ENCODE measurements at regions not wholly inside any gene's neighbourhood (a gene's known extent, or its start where the extent isn't known, plus 50 kb on each side); places are given as distances from the start of the nearest gene placed in this dataset.
"Not testable (repeated sequence)": the region's sequence is repeated elsewhere in the genome, so short reads cannot be mapped to it uniquely, and the experiment has no call there.

DNA sequence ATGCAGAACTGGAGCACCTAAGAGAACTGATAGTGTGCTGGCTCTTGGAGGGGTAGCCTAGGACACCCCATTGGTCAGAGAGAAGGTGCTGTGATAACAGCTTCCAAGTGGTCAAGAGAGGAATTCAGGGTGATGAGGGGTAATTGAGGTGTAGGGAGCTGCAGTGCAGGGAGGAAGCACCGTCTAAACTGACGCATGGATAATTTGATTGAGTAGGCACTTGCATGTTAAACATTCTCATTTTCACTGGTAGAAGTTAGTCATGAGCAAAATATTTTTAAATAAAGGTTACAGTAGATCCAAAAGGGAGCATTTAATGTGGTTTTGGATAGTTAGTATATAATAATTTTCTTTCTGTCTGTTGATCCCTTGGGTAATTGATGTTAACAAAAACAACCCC lies 155.1 kb upstream of the TCF4 start:
- no peak for DNase-seq

DNA sequence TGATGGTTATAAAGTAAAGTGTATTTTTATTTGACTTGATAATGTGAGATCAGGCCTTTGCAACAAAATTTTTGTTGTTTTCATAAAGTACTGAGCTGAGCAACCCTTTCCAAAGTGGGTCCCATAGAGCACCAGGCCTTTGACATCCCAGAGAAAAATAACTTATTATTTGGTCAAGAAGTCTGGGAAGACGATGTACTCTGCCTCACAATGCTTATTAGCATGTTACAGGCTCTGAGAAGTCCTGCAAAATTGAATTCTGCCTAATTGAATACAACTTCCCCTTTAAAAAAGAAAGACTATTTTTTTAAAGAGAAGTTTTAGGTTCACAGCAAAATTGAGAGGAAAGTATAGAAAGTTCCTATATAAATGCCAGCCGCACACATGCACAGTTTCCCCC lies 151.5 kb upstream of the TCF4 start:
- no peak for DNase-seq

DNA sequence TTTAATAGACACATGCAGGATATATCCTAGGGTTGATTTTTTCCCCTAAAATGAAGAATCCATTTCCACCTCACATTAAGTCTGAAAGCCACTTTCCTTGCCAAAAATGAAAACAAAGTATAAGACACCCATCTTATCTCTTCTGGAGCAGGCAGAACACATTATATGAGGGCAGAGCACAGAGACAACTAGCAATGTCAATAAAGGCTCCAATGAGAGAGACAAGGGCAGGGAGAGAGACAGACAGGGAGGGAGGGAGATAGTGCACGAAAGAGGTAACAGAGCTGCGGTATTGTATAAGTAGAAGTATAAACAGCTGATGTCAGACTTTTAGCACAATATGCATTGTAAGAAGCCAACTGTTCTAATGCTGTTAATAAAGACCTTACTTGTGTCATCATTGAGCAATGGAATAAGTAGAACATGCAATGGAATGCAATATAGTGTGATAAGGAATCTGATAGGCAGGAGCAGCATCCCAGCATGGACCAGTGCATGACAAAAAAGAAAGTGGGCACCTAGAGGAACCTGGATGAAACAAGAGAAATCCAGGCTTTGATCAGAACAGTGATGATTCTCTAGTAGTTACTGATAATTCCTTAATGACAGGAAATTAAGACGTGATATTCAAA lies 150.6 kb upstream of the TCF4 start:
- no peak for DNase-seq

DNA sequence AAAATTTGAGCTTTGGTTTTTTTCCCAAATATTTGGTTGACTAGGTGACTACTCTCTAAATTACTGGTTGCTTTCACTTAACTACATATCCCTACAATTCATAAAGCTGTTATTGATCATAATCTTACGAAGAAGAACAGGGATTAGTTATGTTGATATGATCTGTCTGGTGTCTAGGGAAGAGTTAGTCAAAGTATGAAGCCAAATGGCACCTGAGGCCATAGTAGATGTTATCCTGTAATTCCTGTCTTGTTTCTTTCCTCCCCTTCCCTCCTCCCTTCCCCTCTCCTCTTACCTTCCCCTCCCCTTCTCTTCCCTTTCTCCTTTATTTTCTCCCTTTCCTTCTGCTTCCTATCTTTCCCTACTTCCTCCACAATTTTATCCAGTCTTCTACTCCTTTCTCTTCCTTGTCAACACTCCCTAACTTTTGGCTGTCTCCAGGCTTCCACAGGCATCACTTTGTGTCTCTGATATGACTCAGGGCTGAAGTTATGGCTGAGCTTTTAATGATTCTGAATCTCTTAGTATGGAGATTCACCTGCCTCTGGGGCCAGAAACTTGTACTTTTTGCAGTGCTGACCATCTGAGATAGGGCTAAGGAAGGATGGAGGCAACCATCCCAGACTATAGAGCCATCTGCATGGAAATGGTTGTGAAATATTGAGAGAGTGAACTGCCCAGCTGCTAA lies 149.9 kb upstream of the TCF4 start:
- DNase-seq: no peak

DNA sequence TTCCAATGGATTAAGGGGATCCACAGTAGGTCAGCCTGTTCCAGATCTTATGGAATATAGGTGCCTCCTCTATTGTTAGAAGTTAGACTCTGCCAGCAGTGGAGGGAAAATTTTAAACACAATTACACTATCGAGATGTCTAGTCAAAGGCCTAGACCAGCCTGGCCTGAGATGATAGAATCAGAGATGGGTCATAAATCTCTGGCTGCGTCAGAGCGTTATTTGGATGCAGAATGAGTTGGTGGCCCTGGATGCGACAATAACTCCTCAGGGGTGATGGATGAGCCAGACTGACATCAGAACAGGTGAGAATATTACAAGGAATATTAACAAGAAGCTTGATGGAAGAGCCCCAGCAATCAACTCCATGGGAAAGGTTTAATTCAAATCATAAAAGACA lies 149.3 kb upstream of the TCF4 start:
- DNase-seq: no peak

DNA sequence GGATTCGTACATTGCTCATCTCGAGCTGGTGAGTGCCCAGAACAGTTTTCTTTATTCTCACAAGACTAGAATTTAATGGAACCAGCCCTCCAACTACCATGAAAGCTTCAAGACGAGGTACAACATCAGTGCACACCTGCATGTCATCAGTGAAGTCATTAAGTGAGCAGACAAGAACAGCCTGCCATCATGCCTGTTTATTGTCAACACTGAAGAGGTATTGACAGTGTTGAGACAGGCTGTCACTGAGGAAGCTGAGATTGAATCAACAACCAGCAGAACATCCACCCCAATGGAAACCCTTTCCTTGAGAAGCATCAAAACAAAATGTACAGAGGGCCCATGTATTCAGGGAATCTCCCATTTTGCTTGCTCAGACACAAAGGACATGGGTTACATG lies 148.0 kb upstream of the TCF4 start:
- no peak for DNase-seq

DNA sequence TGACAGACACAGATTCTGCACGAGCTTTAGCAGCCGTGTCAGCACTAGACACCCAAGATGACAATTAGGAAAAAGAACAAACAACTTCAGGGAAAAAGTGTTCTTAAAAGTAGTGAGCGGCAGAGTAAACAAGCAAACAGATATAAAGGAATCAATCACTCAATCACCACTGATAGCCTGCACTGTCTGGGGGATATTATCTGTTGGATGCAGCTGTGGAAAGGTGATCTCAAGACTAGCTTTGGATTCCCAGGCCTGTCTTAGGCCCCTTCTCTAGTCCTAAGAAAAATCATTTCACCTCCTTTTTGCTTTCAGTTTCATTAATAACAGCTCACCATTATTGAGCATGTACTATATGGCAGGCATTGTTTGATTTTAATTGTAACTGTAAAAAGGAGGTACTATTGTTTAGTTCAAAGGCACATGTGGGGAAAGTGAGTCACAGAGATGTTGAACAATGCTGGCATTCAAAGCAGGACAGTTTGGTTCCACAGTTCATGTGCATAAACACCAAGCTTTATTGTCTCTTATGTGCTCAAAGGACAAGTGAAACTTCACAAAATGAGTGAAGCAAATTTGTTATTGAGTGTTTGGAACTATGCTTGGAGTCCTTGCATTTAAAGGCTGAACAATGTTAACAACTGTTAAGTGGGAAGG lies 147.3 kb upstream of the TCF4 start:
- DNase-seq: peak in 2 of 56 donors; percentile 1 to 6

DNA sequence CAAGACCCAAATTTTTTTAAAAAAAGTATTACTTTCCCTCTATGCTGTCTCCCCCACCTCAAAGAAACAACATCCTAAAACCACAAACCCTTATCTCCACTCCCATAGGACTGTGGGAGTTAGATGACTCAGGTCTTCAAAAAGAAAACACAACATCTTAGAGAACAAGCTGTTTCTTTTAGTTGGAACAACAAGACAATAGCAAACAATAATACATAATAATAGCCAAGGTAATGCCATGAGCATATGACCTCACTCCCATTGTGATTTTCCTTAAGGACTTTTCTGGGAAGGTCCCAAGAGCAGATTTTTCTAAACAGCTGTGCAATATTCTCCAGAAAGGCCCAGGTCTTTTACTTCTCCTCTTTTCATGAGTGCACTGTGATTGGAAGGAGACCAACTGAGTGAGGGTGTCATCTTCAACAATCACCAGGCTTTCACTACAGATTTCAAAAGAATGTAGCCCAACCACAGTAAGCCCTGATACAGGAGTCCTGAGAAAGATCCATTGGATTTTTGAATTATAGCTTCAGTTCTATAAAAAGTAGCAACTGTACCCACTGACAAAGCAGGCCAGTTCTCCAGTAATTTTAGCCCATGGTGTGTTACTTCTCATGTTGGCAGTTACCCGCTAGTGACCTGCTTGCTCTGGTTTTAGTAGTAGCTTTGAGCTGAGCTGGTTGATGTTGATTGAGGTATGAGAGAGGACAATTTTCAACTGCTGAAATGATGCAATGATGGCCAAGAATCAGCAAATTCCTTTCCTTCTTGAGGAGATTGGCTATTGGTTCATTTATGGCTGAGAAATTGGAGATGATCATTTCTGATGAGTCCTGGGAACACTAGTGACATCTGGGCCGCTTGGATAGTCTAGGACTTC lies 144.5 kb upstream of the TCF4 start:
- DNase-seq: no peak

DNA sequence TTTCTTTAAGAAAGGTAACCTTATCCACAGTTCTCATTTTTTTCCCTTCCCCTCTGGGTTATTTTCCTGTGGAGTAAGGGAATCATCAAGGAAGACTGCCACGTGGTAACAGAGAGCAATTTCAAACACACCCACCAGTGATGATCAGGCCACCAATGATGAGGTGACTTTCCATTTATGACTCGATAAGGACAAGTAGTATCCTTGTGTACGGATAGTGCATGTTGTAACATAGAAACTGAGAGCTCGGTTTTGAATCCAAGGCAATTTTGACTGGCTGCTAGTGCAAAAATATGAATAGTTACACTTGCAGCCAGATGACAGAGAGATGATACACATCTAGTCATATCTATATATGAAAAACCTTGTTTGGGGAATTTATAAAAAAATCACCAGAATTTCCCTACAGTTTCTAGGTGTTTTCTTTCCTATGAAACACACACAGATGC lies 143.6 kb upstream of the TCF4 start:
- no peak for DNase-seq

DNA sequence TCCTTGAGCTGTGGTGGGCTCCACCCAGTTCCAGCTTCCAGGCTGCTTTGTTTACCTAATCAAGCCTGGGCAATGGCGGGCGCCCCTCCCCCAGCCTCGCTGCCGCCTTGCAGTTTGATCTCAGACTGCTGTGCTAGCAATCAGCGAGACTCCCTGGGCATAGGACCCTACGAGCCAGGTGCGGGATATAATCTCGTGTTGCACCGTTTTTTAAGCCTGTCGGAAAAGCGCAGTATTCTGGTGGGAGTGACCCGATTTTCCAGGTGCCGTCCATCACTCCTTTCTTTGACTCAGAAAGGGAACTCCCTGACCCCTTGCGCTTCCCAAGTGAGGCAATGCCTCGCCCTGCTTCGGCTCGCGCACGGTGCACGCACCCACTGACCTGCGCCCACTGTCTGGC lies 133.0 kb upstream of the TCF4 start:
- not testable (repeated sequence) for DNase-seq

DNA sequence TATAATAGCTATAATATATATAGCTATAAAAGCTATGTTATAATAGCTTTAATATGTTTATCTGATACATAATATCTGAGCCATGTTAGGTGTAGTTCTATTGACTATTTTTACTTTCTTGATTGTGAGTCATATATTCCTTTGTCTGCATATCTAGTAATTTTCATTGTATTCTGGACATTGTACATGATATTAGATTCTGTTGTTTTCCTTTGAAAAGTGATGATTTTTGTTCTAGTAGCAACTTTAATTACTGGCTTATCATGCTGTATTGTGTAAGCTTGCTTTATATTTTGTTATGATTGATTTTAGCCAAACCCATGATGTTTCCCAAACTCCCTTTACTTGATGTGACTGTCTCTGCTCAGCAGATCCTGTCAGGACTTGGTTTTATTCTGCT lies 125.7 kb upstream of the TCF4 start:
- DNase-seq: no peak

DNA sequence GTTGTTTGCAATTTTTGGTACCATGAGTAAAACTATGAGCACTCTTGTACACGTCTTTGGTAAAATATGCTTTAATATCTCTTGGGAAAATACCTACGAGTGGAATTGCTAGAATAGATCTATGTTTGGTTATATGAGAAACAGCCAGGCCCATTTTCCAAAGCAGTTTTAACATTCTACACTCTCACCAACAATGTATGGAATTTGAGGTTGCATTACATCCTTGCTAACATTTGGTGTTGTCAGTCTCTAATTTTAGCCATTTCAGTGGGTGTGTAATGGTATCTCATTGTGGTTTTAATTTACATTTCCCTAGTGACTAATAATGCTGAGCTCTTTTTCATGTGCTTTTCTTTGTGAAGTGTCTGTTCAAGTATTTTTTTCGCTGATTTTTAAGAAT lies 118.9 kb upstream of the TCF4 start:
- no peak for DNase-seq

DNA sequence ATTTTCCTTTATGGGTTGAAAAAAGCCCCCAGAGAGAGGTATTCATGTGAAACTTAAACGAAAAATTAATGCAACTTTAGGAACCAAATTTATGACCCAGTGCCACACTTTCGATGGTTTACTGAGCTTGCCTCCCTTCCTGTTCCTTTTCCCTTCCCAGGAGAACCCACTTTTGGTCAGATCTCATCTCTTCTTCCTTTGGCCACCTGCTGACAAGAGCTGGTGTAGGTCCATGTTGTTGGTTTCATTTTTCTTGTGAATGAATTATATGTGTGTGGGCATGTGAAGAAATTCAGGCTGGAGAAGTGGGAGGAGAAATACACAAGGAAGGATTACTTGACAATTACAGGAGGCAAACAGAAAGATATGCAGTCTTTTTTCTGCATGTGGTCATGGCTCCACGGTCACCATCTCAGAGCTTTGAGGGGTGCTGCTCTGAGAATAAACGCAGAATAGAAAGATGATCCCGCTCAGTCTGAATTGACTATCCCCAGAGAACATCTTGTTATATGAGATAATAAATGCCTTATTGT lies 111.3 kb upstream of the TCF4 start:
- no peak for DNase-seq

DNA sequence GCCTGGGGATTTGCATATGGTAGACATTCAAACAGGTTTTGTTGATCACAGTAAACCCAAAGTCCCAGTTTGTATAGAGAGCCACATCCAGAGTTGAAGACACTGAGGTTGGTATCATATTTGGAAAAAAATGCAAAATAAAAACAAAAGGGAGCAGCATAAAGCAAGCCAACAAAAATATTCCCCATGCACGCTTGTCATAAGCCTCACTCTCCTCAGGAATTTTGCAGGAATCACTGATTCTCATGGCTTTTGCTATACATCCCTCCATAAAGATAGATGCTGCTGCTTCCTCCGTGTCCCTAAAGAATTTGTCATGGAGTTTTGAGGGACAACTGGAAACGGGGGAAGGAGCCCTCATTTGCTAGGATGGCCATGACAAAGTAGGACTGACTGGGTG lies 108.8 kb upstream of the TCF4 start:
- DNase-seq: no peak

DNA sequence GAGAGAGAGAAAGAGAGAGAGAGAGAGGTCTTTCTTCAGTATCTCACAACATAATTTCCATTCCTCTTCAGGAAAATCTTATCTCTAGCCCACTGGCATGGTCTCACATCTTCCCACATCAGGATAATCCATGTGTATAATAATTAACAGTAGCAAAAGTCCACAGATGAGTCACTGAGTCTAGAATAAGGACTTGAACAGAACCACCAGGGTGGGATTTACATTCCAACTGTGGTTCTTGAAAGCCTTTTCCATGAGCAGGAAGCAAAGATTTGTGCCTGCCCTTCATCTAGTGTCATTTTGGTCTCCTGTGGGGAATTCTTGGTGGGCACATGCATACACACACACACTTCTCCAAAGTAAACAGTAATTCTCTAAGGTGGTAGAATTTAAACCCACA lies 107.1 kb upstream of the TCF4 start:
- DNase-seq: no peak

DNA sequence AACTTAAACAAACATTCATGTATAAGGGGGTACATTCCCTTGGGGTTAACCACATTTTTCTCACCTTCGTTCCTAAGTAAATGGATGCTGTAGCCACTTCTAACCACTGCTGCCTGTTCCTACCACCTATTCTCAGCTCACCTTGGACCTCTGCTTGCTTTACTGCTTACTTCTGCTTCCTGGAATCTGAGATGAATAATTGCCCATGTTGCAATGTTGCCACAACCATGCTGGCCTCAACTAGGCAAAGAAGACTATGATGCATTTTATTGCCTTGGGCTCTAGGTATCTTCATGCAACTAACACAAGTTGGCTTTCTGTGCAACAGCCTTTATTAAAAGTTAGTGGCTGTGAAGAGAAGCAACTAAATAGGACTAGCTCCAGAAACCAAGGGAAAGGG lies 106.3 kb upstream of the TCF4 start:
- DNase-seq: no peak

DNA sequence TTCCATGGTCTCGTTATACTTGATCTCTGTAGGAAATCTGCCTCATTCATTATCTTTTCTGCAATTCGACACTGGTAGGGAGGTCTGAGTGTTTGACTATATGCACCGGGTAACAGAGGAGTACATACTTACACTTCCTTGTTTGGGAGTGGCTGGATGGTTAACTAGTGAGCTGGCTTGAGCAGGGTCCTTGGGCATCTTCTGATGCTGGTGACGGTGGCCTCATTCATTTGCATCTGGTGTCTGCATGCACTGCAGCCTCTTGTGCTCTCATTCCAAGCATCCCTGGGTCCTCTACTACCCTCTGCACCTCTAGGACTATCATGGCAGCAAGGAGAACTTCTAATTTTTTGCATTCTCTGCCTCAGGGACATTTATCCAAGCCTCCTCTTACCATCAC lies 100.0 kb upstream of the TCF4 start:
- no peak for DNase-seq

DNA sequence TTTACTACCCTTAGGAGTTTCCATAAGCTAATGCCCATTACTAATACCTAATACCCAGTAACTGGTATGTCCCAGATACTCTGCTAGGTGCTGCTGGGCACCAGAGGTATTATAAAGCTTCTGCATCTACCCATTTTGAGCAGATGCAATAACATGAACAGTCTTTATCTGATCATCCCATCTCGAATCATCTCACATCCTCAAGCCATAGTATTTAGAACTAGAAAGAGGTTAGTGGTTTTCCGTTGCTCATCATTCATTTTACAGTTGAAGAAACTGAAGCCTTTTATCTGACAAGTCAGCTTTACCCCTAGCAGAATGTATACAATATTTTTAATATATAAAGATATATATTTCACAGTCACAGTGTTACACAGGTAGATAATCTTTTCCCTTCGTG lies 99.1 kb upstream of the TCF4 start:
- DNase-seq: no peak

DNA sequence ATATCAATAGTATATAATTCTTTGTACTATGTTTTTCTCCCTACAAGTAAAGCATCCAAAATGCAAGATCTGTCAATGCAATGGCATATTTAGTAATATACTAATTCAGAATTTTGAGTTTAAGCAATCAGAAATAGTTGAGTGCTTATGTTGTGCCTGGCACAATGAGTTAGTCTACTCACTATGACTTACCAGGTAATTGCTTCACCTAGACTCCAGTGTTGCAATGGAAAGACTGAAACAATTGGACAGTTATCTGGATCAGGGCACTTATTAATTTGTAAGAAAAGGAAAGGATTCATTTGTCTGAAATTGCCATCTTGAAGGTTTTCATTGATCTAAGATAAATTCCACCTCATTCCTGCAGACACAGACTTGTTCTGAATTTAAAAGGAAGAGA lies 97.6 kb upstream of the TCF4 start:
- DNase-seq: no peak

DNA sequence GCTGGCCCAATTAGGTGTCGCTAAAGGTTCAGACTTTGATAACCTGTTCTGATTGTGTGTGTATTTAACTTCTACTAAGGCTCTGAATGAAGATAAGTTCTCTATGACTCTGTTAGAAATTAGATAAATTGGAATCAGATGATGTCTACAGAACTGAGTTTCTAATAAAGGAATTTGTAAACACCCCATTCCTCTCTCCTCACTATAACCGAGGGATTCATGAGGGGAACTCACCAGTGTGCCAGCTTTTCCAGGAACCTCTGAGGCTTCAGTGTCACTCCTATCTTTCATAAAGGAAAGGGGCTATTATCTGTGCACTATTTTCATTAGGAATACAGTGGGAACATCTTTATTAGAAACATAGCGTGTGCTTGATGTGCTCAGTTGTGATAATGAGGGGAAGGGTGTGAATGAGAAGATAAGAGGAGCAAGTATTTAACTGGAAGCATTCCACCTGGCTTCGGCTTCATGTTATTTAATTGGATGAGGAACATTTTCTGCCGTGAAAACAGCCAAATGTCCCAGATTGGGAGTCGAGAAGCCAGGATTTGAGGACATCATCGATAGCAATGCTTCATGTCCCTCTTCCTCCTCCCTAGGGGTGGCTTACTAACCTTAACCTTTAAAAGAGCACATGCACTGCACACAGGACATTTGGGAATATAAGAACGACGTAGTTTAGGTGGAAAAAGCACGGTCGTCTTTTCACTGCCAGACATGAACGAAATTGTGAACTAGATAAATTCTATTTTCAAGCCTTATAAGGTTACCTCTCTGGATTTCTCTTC lies 84.8 kb upstream of the TCF4 start:
- DNase-seq: no peak

DNA sequence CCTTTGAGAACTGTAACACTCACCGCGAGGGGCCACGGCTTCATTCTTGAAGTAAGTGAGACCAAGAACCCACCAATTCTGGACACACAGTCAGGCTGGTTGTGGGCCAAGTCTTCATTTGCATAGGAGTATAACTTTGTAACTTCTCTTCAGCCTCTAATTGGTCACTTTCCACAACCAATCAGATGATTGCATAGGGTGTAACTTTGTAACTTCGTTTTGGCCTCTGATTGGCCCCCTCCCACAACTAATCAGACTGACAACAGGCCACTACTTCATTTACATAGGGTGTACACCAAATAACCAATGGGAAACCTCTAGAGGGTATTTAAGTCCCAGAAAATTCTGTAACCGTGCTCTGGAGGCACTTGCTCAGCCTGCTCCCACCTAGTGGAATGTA lies 77.5 kb upstream of the TCF4 start:
- no peak for DNase-seq

Data from nucleus accumbens (tissue), 56 donors.